PC-3 (cell line): ENCODE measurements at regions not wholly inside any gene's neighbourhood (a gene's known extent, or its start where the extent isn't known, plus 50 kb on each side); places are given as distances from the start of the nearest gene placed in this dataset.

Source experiments
- EZH2 ChIP-seq: fragments of 300-600 bp; sonication (generic); IDR thresholded peaks from one replicate; pipeline ENCODE4 v1.6.1; 2017; ENCODE audit warnings: antibody characterized with exemption, mild to moderate bottlenecking, low read length; ENCODE audit not compliant: unreplicated experiment
- EZH2phosphoT487 ChIP-seq: fragments of 300-600 bp; sonication (generic); IDR thresholded peaks from 2 replicates; pipeline ENCODE4 v1.6.1; 2018; ENCODE audit warnings: mild to moderate bottlenecking, antibody characterized with exemption, low read length, borderline replicate concordance
- TF ChIP-seq, protein P1 (sequence below): fragments of 300-600 bp; sonication (generic); conservative IDR thresholded peaks from 2 replicates; pipeline ENCODE4 v1.5.1; 2017; ENCODE audit warnings: antibody characterized with exemption, low read depth, mild to moderate bottlenecking, low read length

DNA sequence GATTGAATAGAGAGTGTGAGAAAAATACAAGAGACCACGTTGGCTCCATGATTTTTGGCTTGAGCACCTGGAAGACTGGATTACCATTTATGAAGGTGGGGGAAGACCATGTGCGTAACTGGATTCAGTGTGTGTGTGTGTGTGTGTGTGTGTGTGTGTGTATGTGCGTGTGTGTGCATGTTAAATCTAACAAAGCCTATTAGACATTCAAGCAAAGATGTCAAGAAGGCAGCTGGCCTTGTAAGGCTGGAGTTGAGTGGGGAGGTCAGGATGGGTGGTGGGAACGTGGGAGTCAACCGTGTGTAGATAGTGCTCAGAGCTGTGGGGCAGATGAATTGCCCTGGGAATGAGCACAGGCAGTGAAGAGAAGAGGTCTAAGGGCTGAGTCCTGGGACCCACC, 293.8 kb upstream of the POU3F1 start:
- TF ChIP-seq, protein P1, sequence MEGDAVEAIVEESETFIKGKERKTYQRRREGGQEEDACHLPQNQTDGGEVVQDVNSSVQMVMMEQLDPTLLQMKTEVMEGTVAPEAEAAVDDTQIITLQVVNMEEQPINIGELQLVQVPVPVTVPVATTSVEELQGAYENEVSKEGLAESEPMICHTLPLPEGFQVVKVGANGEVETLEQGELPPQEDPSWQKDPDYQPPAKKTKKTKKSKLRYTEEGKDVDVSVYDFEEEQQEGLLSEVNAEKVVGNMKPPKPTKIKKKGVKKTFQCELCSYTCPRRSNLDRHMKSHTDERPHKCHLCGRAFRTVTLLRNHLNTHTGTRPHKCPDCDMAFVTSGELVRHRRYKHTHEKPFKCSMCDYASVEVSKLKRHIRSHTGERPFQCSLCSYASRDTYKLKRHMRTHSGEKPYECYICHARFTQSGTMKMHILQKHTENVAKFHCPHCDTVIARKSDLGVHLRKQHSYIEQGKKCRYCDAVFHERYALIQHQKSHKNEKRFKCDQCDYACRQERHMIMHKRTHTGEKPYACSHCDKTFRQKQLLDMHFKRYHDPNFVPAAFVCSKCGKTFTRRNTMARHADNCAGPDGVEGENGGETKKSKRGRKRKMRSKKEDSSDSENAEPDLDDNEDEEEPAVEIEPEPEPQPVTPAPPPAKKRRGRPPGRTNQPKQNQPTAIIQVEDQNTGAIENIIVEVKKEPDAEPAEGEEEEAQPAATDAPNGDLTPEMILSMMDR: no peak
- TF ChIP-seq EZH2 (no peak), EZH2phosphoT487 (no peak)
